WI38 (cell line): ENCODE measurements at regions not wholly inside any gene's neighbourhood (a gene's known extent, or its start where the extent isn't known, plus 50 kb on each side); places are given as distances from the start of the nearest gene placed in this dataset.

ENCODE experiments used
- H3K4me3 ChIP-seq: 2 replicates; pipeline ENCODE4 v1.5.1; 2011; ENCODE audit warnings: low read depth, mild to moderate bottlenecking, control low read depth, low read length
- CTCF ChIP-seq: IDR thresholded peaks from 2 replicates; pipeline ENCODE4 v1.5.1; 2012; ENCODE audit warnings: low read depth, mild to moderate bottlenecking, control low read depth, low read length

GRCh38 chr4:131084997-131085396 lies 1989.0 kb downstream of the C4orf33 start:
- no peak for TF ChIP-seq CTCF

GRCh38 chr4:131091896-131092295 lies 1995.9 kb downstream of the C4orf33 start:
- no peak overlapping the region for H3K4me3 ChIP-seq
- TF ChIP-seq CTCF = no peak

More at GRCh38 chr4:131084997-131085396, 1989.0 kb downstream of the C4orf33 start:
- H3K4me3 ChIP-seq = no peak overlapping the region

- H3K4me3 ChIP-seq = no peak overlapping the region
- TF ChIP-seq CTCF = no peak
These were observed 1997.4 kb downstream of the C4orf33 start for GRCh38 chr4:131093303-131093702.

- no peak for TF ChIP-seq CTCF
- no peak overlapping the region for H3K4me3 ChIP-seq
These were observed 2003.0 kb downstream of the C4orf33 start for GRCh38 chr4:131098976-131099375.

GRCh38 chr4:131113273-131113672 lies 2017.3 kb downstream of the C4orf33 start:
- TF ChIP-seq CTCF = no peak
- H3K4me3 ChIP-seq = no peak overlapping the region

- H3K4me3 ChIP-seq = no peak overlapping the region
- TF ChIP-seq CTCF = no peak
These were observed 2017.8 kb downstream of the C4orf33 start for GRCh38 chr4:131113704-131114103.

GRCh38 chr4:131119661-131120060 lies 2023.7 kb downstream of the C4orf33 start:
- TF ChIP-seq CTCF = no peak
- no peak overlapping the region for H3K4me3 ChIP-seq
